ENCODE measurements at regions not wholly inside any gene's neighbourhood (a gene's known extent, or its start where the extent isn't known, plus 50 kb on each side); places are given as distances from the start of the nearest gene placed in this dataset.

- TF ChIP-seq MCM5 (IDR thresholded peaks at IDR 0.05; ENCODE audit: low read depth): no peak
- no peak for TF ChIP-seq HBP1 (CRISPR knock-in tag; IDR thresholded peaks at IDR 0.05)
- TF ChIP-seq PTBP1 (IDR thresholded peaks at IDR 0.05; ENCODE audit: low read depth, low read length): no peak
- no peak for TF ChIP-seq MEF2D (tag; conservative IDR thresholded peaks at IDR 0.05; ENCODE audit: low read depth)
- no peak for TF ChIP-seq ZNF586 (CRISPR knock-in tag; conservative IDR thresholded peaks at IDR 0.05)
These were observed 158.1 kb downstream of the HAPSTR1 start (continued) for GRCh38 chr16:9249534-9249933.

GRCh38 chr16:9251026-9251425 is 159.6 kb downstream of the HAPSTR1 start:
- no TSS peak for BruUV-seq (replicated peaks)
- no peak overlapping the region for H3K4me2 ChIP-seq (ENCODE audit: insufficient read depth, low read length)
- H4K20me1 ChIP-seq (replicated peaks; ENCODE audit: control insufficient read depth, insufficient read depth, low read length): no peaks in the 10 kb centered on the region
- no peaks in the 10 kb centered on the region for H3K4me1 ChIP-seq (replicated peaks in 1 of 2; ENCODE audit: control insufficient read depth in 2 of 2, insufficient read depth in 2 of 2, low read length in 2 of 2)
- FAIRE-seq (no peak), ATAC-seq (no peak), DNase-seq (ENCODE audit: extremely low read depth in 1 of 4, low spot score in 3 of 4) (no peak)
- 0% methylated on average over 4 of the region's 6 CpGs for WGBS (ENCODE audit: insufficient coverage, low coverage, missing lambda C conversion rate)
- H3K9me1 ChIP-seq (ENCODE audit: control insufficient read depth, insufficient read depth, low read length): no peaks in the 10 kb centered on the region
- TF ChIP-seq MYC (IDR thresholded peaks at IDR 0.05; ENCODE audit: low read depth, low read length): no peak
- no peak for TF ChIP-seq MYC (CRISPR knock-in tag; IDR thresholded peaks at IDR 0.05; ENCODE audit: borderline replicate concordance, low read depth)
- no peaks in the 10 kb centered on the region for H3K27me3 ChIP-seq (ENCODE audit: control insufficient read depth in 2 of 2, insufficient read depth in 2 of 2, low read length in 2 of 2)
- CTCF ChIA-PET (ENCODE audit: low intra/inter-chr PET ratio): no interaction called here
- intact Hi-C loops (cut with micrococcal nuclease): no loop called here
- no peaks in the 10 kb centered on the region for H3K36me3 ChIP-seq (ENCODE audit: control insufficient read depth, insufficient read depth, low read length)
- in situ Hi-C loops (cut with MboI): no loop called here
- no peak overlapping the region for H3K4me3 ChIP-seq
- POLR2A ChIA-PET: no interaction called here
- H2AFZ ChIP-seq (ENCODE audit: low read depth, low read length): no peak overlapping the region
- H3K27ac ChIP-seq (ENCODE audit: extremely low read depth, low read depth, low read length): no peak overlapping the region
- no peak overlapping the region for H3K9ac ChIP-seq (ENCODE audit: insufficient read depth in 1 of 2, low read depth in 2 of 2, low read length in 2 of 2)
- no peaks in the 10 kb centered on the region for H3K9me3 ChIP-seq (replicated peaks; ENCODE audit: control insufficient read depth, insufficient read depth, low read depth, low read length)
- H3K79me2 ChIP-seq (ENCODE audit: control insufficient read depth, insufficient read depth, low read length): no peaks in the 10 kb centered on the region
